LNCaP clone FGC (cell line): ENCODE measurements at regions not wholly inside any gene's neighbourhood (a gene's known extent, or its start where the extent isn't known, plus 50 kb on each side); places are given as distances from the start of the nearest gene placed in this dataset.

Experiments
- DNase-seq: peaks from one replicate; pipeline ENCODE4 v3.0.0-alpha.2; 2011; ENCODE audit warnings: low read depth
- H3K4me3 ChIP-seq: 2 replicates; pipeline ENCODE4 v1.5.1; 2011; ENCODE audit warnings: mild to moderate bottlenecking, low read depth, low read length, control low read depth
- CTCF ChIP-seq: IDR thresholded peaks from 2 replicates; pipeline ENCODE4 v1.5.1; 2012; ENCODE audit warnings: mild to moderate bottlenecking; ENCODE audit not compliant: control insufficient read depth, insufficient read depth; ENCODE audit errors: extremely low read depth

GRCh38 chr1:187872550-187872949, 1043.8 kb downstream of the PLA2G4A start:
- no peak for TF ChIP-seq CTCF
- H3K4me3 ChIP-seq = no peak overlapping the region
- DNase-seq = no peak

GRCh38 chr1:187873126-187873525, 1044.4 kb downstream of the PLA2G4A start:
- DNase-seq = no peak
- no peak overlapping the region for H3K4me3 ChIP-seq
- no peak for TF ChIP-seq CTCF

GRCh38 chr1:187876775-187877174, 1048.0 kb downstream of the PLA2G4A start:
- DNase-seq = no peak
- no peak for TF ChIP-seq CTCF

GRCh38 chr1:187877220-187877619, 1048.5 kb downstream of the PLA2G4A start:
- H3K4me3 ChIP-seq = no peak overlapping the region
- DNase-seq = no peak
- no peak for TF ChIP-seq CTCF

More at GRCh38 chr1:187876775-187877174, 1048.0 kb downstream of the PLA2G4A start:
- H3K4me3 ChIP-seq = no peak overlapping the region

GRCh38 chr1:187878883-187879282, 1050.1 kb downstream of the PLA2G4A start:
- no peak overlapping the region for H3K4me3 ChIP-seq
- TF ChIP-seq CTCF = no peak
- DNase-seq = no peak

GRCh38 chr1:187883356-187883755, 1054.6 kb downstream of the PLA2G4A start:
- no peak for DNase-seq
- H3K4me3 ChIP-seq = no peak overlapping the region
- TF ChIP-seq CTCF = no peak

GRCh38 chr1:187891993-187892682, 1063.4 kb downstream of the PLA2G4A start:
- TF ChIP-seq CTCF = no peak
- H3K4me3 ChIP-seq = no peak overlapping the region
- no peak for DNase-seq
